Astrocyte of the spinal cord (primary cell): ENCODE measurements at regions not wholly inside any gene's neighbourhood (a gene's known extent, or its start where the extent isn't known, plus 50 kb on each side); places are given as distances from the start of the nearest gene placed in this dataset.

Source experiments
- DNase-seq: peaks from one replicate; pipeline ENCODE4 v3.0.0; 2011; ENCODE audit warnings: low read depth, low spot score
- H3K4me3 ChIP-seq: 2 replicates; pipeline ENCODE4 v1.5.1; 2011; ENCODE audit warnings: low read depth, mild to moderate bottlenecking, low read length, moderate library complexity
- in situ Hi-C: cut with HindIII; loops from 2 replicates; pipeline ENCODE4 v1.10.0; 2017; ENCODE audit warnings: low sequenced_read_pairs
- TF ChIP-seq, protein P1 (sequence below): IDR thresholded peaks from 2 replicates; pipeline ENCODE4 v1.5.1; 2012; ENCODE audit warnings: low read depth, mild to moderate bottlenecking, low read length, inconsistent platforms

DNA sequence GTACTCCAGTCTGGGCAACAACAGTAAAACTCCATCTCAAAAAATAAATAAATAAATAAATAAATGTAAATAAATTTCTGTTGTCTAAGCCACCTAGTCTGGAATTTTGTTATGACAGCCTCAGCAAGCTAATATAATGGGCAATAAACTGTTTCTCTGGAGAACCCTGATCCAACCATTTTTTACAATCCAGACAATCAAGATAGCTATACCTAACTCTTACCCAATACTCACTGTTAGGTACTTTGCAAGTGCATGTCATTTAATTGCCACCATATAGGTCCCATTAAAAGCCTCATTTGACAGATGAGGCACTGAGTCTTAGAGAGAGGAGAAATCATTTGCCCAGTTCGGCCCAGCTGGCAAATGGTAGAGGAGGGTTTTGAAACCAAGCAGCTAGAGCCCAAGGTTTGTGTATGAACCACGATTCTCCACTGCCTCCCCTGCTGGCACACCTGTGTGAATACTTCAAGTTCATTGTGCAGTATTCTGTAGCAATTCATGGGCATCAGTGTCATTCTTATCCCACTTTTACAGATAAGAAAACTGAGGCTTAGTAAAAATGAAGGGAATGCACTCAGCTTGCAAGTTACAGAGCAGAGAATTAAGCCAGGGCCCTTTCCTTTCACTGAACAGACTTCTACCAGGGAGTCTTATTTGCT is 107.0 kb upstream of the UBE2E1 start:
- in situ Hi-C loops, result no loop called here

DNA sequence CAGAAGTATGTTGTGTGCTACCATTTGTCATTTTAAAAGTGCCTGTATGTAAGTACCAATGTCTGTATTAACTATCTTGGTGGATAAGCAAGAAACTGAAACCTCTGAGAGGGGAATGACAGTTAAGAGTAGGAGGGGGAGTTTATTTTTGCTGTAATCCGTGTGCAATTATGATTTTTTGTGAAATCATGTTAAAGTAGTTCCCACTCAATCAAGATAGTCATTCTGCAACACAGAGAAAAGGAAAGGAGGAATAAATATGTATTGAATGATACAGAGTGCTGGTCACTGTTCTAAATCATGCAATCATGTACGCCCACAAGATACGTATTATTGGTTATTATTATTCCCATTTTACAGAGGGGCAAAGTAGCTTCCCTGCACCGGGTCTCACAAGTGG is 105.1 kb upstream of the UBE2E1 start:
- DNase-seq, result no peak
- TF ChIP-seq, protein P1, sequence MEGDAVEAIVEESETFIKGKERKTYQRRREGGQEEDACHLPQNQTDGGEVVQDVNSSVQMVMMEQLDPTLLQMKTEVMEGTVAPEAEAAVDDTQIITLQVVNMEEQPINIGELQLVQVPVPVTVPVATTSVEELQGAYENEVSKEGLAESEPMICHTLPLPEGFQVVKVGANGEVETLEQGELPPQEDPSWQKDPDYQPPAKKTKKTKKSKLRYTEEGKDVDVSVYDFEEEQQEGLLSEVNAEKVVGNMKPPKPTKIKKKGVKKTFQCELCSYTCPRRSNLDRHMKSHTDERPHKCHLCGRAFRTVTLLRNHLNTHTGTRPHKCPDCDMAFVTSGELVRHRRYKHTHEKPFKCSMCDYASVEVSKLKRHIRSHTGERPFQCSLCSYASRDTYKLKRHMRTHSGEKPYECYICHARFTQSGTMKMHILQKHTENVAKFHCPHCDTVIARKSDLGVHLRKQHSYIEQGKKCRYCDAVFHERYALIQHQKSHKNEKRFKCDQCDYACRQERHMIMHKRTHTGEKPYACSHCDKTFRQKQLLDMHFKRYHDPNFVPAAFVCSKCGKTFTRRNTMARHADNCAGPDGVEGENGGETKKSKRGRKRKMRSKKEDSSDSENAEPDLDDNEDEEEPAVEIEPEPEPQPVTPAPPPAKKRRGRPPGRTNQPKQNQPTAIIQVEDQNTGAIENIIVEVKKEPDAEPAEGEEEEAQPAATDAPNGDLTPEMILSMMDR, result no peak
- no peak overlapping the region for H3K4me3 ChIP-seq
- in situ Hi-C loops, result no loop called here

More for the DNA sequence above, 107.0 kb upstream of the UBE2E1 start:
- TF ChIP-seq, protein P1, result no peak
- no peak overlapping the region for H3K4me3 ChIP-seq
- no peak for DNase-seq

DNA sequence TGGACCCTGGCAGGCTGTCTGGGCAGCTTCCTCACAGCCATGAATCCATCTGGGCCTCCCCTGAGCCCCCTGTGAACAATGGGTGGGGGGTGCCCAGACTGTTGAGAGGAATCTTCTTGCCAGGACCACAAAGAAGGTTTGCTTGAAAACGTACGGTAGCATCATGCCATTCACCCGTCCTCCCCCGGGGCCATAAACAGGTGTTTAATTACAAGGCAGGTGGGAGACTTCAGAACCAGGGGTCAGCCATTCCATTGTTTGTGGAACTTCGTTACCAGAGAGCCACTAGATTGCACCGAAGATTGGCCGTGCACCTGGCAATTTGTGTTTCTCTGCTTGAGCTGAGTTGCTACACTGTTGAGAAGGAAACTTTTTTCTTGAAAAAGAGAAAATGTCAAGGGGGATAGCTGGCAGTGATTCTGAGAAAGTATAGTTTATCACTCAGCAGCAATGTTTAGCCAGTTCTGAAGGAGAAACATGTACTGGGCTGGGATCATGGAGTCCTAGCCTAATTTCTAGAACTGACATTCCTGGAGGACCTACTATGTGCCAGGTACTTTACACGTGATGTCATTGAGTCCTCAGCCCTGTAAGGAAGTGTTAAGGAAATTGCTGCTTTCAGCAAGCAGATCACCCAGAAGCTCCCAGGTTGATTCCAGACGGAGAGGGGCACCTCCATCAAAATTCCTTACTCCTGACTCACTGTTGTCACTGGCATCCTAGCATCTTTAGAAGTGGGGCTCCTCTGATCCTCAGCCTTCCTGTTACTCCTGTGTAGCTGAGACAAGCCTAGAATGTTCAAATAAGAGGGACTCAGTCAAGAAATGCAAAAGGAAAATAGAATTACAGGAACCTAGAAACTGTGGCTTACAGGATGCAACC is 103.8 kb upstream of the UBE2E1 start:
- TF ChIP-seq, protein P1, result no peak
- DNase-seq, result peak; percentile 23
- in situ Hi-C loops, result no loop called here
- H3K4me3 ChIP-seq, result no peak overlapping the region

DNA sequence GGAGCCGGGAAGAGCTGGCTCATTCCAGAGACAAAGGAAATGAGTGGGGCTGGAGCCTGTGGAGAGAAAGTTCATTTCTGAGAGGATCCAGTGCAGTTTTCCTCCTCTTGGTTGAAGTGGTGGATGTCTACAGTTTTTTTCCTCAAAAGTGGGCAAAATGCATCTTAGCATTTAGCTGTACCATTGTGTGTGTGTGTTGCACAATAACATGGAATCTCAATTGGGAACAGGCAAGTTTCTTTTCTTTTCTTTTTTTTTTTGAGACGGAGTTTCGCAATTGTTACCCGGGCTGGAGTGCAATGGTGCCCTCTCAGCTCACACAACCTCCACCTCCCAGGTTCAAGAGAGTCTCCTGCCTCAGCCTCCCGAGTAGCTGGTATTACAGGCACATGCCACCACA is 101.5 kb upstream of the UBE2E1 start:
- in situ Hi-C loops, result no loop called here
- no peak for DNase-seq
- TF ChIP-seq, protein P1, result no peak
- no peak overlapping the region for H3K4me3 ChIP-seq

DNA sequence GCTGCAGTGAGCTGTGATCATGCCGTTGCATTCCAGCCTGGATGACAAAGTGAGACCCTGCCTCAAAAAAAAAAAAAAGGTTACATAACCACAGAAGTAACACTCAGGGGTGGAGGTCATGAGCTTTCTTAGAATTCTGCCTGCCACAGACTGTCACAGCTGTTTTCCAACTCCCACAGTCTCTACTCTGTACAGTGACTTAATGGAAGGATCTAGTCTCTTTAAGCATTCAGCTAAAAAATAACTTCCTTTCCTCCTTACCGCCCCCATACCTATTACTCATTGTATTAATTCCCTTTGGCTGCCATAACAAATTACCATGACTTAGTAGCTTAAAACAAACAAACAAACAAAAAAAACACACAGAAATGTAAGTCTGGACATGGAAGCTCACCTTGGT is 99.6 kb upstream of the UBE2E1 start:
- TF ChIP-seq, protein P1, result no peak
- DNase-seq, result no peak
- no peak overlapping the region for H3K4me3 ChIP-seq
- in situ Hi-C loops, result no loop called here

DNA sequence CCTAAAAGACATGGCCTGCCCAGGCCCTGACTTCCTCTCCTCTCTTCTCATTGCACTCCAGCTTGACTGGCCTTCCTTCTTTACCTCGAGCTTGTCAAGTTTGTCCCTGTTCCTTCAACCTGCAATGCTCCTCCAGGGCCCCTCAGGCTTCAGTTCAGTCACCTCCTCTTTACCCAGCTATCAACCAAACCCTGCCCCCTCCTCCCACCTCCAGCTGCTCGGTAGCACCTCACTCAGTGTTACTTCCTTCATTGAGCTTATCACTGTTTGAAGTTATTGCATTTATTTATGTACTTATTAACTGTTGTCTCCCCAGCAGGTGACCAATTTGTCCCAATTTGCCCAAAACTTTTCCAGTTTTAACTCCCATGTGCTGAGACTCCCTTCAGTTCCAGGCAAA is 95.8 kb upstream of the UBE2E1 start:
- H3K4me3 ChIP-seq, result no peak overlapping the region
- in situ Hi-C loops, result no loop called here
- TF ChIP-seq, protein P1, result no peak
- DNase-seq, result no peak
